ENCODE measurements at regions not wholly inside any gene's neighbourhood (a gene's known extent, or its start where the extent isn't known, plus 50 kb on each side); places are given as distances from the start of the nearest gene placed in this dataset.

DNA sequence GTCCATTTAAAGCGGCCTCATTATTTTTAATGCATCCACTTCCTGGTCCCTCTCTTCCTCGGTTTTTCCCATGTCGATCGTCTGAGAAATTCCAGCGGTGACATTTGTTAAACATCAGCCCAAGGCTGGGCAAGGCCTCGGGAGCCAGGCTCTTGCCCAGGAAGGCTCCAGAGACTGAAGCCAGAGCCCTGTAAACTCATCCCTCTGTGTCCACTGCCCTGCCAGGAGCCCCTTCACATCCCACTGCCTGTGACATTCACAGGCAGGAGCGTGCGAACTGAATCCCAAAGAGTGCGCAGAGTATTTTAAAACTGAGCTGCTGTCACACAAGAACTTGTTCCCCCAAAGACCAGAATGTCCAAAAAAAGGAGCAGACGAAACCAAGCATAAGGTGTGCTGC is 56.5 kb upstream of the ANO1 start:
- TF ChIP-seq, protein P1, sequence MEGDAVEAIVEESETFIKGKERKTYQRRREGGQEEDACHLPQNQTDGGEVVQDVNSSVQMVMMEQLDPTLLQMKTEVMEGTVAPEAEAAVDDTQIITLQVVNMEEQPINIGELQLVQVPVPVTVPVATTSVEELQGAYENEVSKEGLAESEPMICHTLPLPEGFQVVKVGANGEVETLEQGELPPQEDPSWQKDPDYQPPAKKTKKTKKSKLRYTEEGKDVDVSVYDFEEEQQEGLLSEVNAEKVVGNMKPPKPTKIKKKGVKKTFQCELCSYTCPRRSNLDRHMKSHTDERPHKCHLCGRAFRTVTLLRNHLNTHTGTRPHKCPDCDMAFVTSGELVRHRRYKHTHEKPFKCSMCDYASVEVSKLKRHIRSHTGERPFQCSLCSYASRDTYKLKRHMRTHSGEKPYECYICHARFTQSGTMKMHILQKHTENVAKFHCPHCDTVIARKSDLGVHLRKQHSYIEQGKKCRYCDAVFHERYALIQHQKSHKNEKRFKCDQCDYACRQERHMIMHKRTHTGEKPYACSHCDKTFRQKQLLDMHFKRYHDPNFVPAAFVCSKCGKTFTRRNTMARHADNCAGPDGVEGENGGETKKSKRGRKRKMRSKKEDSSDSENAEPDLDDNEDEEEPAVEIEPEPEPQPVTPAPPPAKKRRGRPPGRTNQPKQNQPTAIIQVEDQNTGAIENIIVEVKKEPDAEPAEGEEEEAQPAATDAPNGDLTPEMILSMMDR (IDR thresholded peaks at IDR 0.05; ENCODE audit: insufficient read depth, low read length, poor library complexity, severe bottlenecking): no peak
- no peak for TF ChIP-seq EZH2phosphoT487 (conservative IDR thresholded peaks at IDR 0.05; ENCODE audit: low read length)
